ENCODE measurements at regions not wholly inside any gene's neighbourhood (a gene's known extent, or its start where the extent isn't known, plus 50 kb on each side); places are given as distances from the start of the nearest gene placed in this dataset.

DNA sequence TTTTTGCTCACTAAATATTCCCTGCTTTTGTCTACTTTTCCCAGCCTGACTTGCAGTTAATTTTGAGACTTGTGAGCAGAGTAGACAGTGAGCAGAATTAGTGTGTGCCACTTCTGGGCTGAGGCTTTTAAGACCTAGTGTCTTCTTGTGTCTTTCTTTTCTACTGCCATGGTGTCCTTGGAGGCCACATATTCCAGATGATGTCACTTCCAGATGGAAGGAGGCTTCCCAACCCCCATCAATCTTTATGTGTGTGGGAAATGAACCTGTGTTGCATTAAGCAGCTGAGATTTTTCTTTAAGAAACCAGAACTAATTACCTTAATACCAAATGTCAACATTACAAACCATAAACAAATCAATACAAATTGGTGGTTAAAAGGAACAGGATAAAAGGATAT lies 774.7 kb upstream of the ROBO1 start:
- Histone ChIP-seq H2AFZ (ENCODE audit: low read length) (no peak overlapping the region), H3K4me1 (ENCODE audit: insufficient read depth, low read length, poor library complexity, severe bottlenecking) (no peaks in the 10 kb centered on the region), H4K20me1 (ENCODE audit: insufficient read depth, low read length) (no peaks in the 10 kb centered on the region), H3K79me2 (ENCODE audit: insufficient read depth, low read depth, low read length) (no peaks in the 10 kb centered on the region), H3K4me3 (ENCODE audit: low read depth, low read length, poor library complexity, severe bottlenecking) (no peak overlapping the region), H3K36me3 (ENCODE audit: insufficient read depth, low read length) (no peaks in the 10 kb centered on the region), H3K9me3 (ENCODE audit: low read length) (no peaks in the 10 kb centered on the region), H3K9me2 (ENCODE audit: insufficient read depth, low read length) (no peaks in the 10 kb centered on the region), H3K4me2 (ENCODE audit: low read length) (no peak overlapping the region), H3K27ac (ENCODE audit: low read depth, low read length, poor library complexity, severe bottlenecking) (no peak overlapping the region)
- POLR2A ChIA-PET = no interaction called here
- intact Hi-C loops (cut with micrococcal nuclease; ENCODE audit: unreplicated experiment) = no loop called here
- no peak for TF ChIP-seq EZH2phosphoT487 (IDR thresholded peaks at IDR 0.05; ENCODE audit: borderline replicate concordance, low read depth, low read length)
- TF ChIP-seq, protein P1, sequence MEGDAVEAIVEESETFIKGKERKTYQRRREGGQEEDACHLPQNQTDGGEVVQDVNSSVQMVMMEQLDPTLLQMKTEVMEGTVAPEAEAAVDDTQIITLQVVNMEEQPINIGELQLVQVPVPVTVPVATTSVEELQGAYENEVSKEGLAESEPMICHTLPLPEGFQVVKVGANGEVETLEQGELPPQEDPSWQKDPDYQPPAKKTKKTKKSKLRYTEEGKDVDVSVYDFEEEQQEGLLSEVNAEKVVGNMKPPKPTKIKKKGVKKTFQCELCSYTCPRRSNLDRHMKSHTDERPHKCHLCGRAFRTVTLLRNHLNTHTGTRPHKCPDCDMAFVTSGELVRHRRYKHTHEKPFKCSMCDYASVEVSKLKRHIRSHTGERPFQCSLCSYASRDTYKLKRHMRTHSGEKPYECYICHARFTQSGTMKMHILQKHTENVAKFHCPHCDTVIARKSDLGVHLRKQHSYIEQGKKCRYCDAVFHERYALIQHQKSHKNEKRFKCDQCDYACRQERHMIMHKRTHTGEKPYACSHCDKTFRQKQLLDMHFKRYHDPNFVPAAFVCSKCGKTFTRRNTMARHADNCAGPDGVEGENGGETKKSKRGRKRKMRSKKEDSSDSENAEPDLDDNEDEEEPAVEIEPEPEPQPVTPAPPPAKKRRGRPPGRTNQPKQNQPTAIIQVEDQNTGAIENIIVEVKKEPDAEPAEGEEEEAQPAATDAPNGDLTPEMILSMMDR (conservative IDR thresholded peaks at IDR 0.05; ENCODE audit: low read length) = no peak
- no peak for DNase-seq (ENCODE audit: low spot score)
- no TSS peak for BruUV-seq (replicated peaks)
- CTCF ChIA-PET (ENCODE audit: unreplicated experiment) = no interaction called here

DNA sequence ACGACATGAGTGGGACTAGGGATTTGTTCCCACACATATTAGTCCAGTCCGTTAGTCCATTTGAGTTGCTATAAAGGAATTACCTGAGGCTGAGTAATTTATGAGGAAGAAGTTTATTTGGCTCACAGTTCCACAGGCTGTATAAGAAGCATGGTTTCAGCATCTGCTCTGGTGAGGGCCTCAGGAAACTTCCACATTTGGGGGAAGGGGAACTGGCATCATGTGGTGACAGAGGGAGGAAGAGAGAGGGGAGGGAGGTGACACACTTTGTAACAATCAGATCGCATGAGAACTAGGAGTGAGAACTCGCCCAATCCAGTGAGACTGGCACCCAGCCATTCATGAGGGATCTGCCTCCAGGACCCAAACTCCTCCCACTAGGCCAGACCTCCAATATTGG lies 769.9 kb upstream of the ROBO1 start:
- H3K79me2 ChIP-seq (ENCODE audit: insufficient read depth, low read depth, low read length) = no peaks in the 10 kb centered on the region
- H3K9me2 ChIP-seq (ENCODE audit: insufficient read depth, low read length) = no peaks in the 10 kb centered on the region
- no peaks in the 10 kb centered on the region for H3K9me3 ChIP-seq (ENCODE audit: low read length)
- no peak overlapping the region for H3K4me3 ChIP-seq (ENCODE audit: low read depth, low read length, poor library complexity, severe bottlenecking)
- no TSS peak for BruUV-seq (replicated peaks)
- no peak overlapping the region for H2AFZ ChIP-seq (ENCODE audit: low read length)
- ChIA-PET CTCF (ENCODE audit: unreplicated experiment) (no interaction called here), POLR2A (no interaction called here)
- no peaks in the 10 kb centered on the region for H3K4me1 ChIP-seq (ENCODE audit: insufficient read depth, low read length, poor library complexity, severe bottlenecking)
- TF ChIP-seq, protein P1 (conservative IDR thresholded peaks at IDR 0.05; ENCODE audit: low read length) = no peak
- TF ChIP-seq EZH2phosphoT487 (IDR thresholded peaks at IDR 0.05; ENCODE audit: borderline replicate concordance, low read depth, low read length) = no peak
- no peak for DNase-seq (ENCODE audit: low spot score)
- no peaks in the 10 kb centered on the region for H3K36me3 ChIP-seq (ENCODE audit: insufficient read depth, low read length)
- no peak overlapping the region for H3K27ac ChIP-seq (ENCODE audit: low read depth, low read length, poor library complexity, severe bottlenecking)
- no peaks in the 10 kb centered on the region for H4K20me1 ChIP-seq (ENCODE audit: insufficient read depth, low read length)
- no peak overlapping the region for H3K4me2 ChIP-seq (ENCODE audit: low read length)
- intact Hi-C loops (cut with micrococcal nuclease; ENCODE audit: unreplicated experiment) = no loop called here

DNA sequence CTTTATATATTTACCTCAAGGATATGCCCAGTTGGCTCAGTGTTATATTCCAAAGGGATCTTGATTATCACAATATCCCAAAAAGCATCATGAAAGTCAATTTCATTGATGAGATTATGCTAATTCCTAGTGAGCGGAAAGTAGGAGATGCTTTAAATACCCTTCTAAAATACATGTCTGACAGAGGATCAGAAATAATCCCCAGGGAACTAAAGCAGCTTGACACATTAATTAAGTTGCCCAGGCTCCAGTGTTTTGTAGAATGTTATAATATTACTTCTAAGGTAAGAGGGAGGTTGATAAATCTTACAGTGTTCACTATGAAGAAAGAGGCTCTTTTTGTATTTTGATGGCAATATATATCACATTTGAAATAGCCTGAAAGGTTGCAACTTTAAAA lies 767.5 kb upstream of the ROBO1 start:
- TF ChIP-seq, protein P1 (conservative IDR thresholded peaks at IDR 0.05; ENCODE audit: low read length) = no peak
- TF ChIP-seq EZH2phosphoT487 (IDR thresholded peaks at IDR 0.05; ENCODE audit: borderline replicate concordance, low read depth, low read length) = no peak

More for the DNA sequence above, 767.5 kb upstream of the ROBO1 start:
- H3K27ac ChIP-seq (ENCODE audit: low read depth, low read length, poor library complexity, severe bottlenecking) = no peak overlapping the region
- H2AFZ ChIP-seq (ENCODE audit: low read length) = no peak overlapping the region
- no peaks in the 10 kb centered on the region for H3K4me1 ChIP-seq (ENCODE audit: insufficient read depth, low read length, poor library complexity, severe bottlenecking)
- H3K36me3 ChIP-seq (ENCODE audit: insufficient read depth, low read length) = no peaks in the 10 kb centered on the region
- H3K79me2 ChIP-seq (ENCODE audit: insufficient read depth, low read depth, low read length) = no peaks in the 10 kb centered on the region
- no peak for DNase-seq (ENCODE audit: low spot score)
- H4K20me1 ChIP-seq (ENCODE audit: insufficient read depth, low read length) = no peaks in the 10 kb centered on the region
- no peaks in the 10 kb centered on the region for H3K9me2 ChIP-seq (ENCODE audit: insufficient read depth, low read length)
- ChIA-PET CTCF (ENCODE audit: unreplicated experiment) (no interaction called here), POLR2A (no interaction called here)
- no peak overlapping the region for H3K4me3 ChIP-seq (ENCODE audit: low read depth, low read length, poor library complexity, severe bottlenecking)
- H3K4me2 ChIP-seq (ENCODE audit: low read length) = no peak overlapping the region
- intact Hi-C loops (cut with micrococcal nuclease; ENCODE audit: unreplicated experiment) = no loop called here
- H3K9me3 ChIP-seq (ENCODE audit: low read length) = no peaks in the 10 kb centered on the region
- no TSS peak for BruUV-seq (replicated peaks)
